ENCODE measurements at regions not wholly inside any gene's neighbourhood (a gene's known extent, or its start where the extent isn't known, plus 50 kb on each side); places are given as distances from the start of the nearest gene placed in this dataset.

DNA sequence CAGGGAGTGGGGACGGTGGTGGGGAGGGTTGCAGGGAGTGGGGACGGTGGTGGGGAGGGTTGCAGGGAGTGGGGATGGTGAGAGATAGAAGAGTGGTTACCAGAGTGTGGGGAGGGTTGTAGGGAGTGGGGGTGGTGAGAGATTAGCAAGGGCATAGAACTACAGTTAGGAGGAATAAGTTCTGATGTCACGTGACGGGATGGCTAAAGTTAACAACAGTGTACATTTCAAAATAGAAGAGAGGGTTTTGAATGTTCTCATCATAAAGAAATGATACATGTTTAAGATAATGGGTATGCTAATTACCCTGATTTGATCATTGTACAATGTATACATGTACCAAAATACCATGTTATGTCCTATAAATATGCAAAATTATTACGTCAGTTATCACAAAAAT lies 57.6 kb upstream of the FRMD1 start:
- TF ChIP-seq, protein P1, sequence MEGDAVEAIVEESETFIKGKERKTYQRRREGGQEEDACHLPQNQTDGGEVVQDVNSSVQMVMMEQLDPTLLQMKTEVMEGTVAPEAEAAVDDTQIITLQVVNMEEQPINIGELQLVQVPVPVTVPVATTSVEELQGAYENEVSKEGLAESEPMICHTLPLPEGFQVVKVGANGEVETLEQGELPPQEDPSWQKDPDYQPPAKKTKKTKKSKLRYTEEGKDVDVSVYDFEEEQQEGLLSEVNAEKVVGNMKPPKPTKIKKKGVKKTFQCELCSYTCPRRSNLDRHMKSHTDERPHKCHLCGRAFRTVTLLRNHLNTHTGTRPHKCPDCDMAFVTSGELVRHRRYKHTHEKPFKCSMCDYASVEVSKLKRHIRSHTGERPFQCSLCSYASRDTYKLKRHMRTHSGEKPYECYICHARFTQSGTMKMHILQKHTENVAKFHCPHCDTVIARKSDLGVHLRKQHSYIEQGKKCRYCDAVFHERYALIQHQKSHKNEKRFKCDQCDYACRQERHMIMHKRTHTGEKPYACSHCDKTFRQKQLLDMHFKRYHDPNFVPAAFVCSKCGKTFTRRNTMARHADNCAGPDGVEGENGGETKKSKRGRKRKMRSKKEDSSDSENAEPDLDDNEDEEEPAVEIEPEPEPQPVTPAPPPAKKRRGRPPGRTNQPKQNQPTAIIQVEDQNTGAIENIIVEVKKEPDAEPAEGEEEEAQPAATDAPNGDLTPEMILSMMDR (IDR thresholded peaks at IDR 0.05), result no peak
- no peak for TF ChIP-seq EP300 (IDR thresholded peaks at IDR 0.05)

Data from ovary (tissue), 3 donors.